DND-41 (cell line): ENCODE measurements at regions not wholly inside any gene's neighbourhood (a gene's known extent, or its start where the extent isn't known, plus 50 kb on each side); places are given as distances from the start of the nearest gene placed in this dataset.

Experiments used
- CTCF ChIP-seq: IDR thresholded peaks from 2 replicates; pipeline ENCODE4 v1.5.1; 2012; ENCODE audit warnings: borderline replicate concordance, low read length, moderate library complexity, mild to moderate bottlenecking; ENCODE audit not compliant: poor library complexity, severe bottlenecking; ENCODE audit errors: extremely low read depth
- EZH2 ChIP-seq: IDR thresholded peaks from 3 replicates; pipeline ENCODE4 v1.6.1; 2012; ENCODE audit warnings: borderline replicate concordance, low read depth, mild to moderate bottlenecking, moderate library complexity, low read length, inconsistent platforms; ENCODE audit not compliant: severe bottlenecking

- TF ChIP-seq CTCF (no peak), EZH2 (no peak)
Observed at GRCh38 chr20:11675920-11676629, 241.6 kb upstream of the BTBD3 start.
